AG04450 (cell line): ENCODE measurements at regions not wholly inside any gene's neighbourhood (a gene's known extent, or its start where the extent isn't known, plus 50 kb on each side); places are given as distances from the start of the nearest gene placed in this dataset. TPM values are rescaled to one million over a fixed set of nuclear protein-coding genes. Genes with fewer than 3 reads are reported as not detected.

Experiments
- CTCF ChIA-PET: fragments of 300-600, 350-600 bp; formaldehyde crosslinking; extraction: SDS; loops from one replicate; lab custom pipeline; 2022; ENCODE audit warnings: antibody characterized with exemption, inconsistent platforms; lab: Charles Lee
- POLR2A ChIA-PET: fragments of 350-600 bp; formaldehyde crosslinking; extraction: SDS; loops from one replicate; lab custom pipeline; 2021; ENCODE audit warnings: antibody characterized with exemption, inconsistent platforms; lab: Yijun Ruan, JAX
- DNase-seq: peaks from one replicate; pipeline ENCODE4 v3.0.0-alpha.2; 2011; ENCODE audit warnings: low read depth, low spot score
- H3K27ac ChIP-seq: one replicate; pipeline ENCODE4 v1.5.1; 2012; ENCODE audit warnings: low read depth, low read length, control low read depth
- H3K27me3 ChIP-seq: one replicate; pipeline ENCODE4 v1.6.0; 2012; ENCODE audit warnings: low read length; ENCODE audit not compliant: control insufficient read depth, insufficient read depth
- H3K4me3 ChIP-seq: 2 replicates; pipeline ENCODE4 v1.5.1; 2011; ENCODE audit warnings: mild to moderate bottlenecking, low read depth, low read length, control low read depth
- H3K9me3 ChIP-seq: 2 replicates; pipeline ENCODE4 v1.5.1; 2012; ENCODE audit warnings: low read length; ENCODE audit not compliant: control insufficient read depth, insufficient read depth
- small RNA-seq: library from RNA; depleted of rRNA; stranded (forward); fragments of <200 nt; gene quantifications from one replicate; pipeline ENCODE3, GENCODE V24; 2012; ENCODE audit warnings: low read depth; ENCODE audit not compliant: insufficient read length
- TF ChIP-seq, protein P1 (sequence below): IDR thresholded peaks from 2 replicates; pipeline ENCODE4 v1.5.1; 2011; ENCODE audit warnings: low read depth, low read length, control low read depth, inconsistent platforms

DNA sequence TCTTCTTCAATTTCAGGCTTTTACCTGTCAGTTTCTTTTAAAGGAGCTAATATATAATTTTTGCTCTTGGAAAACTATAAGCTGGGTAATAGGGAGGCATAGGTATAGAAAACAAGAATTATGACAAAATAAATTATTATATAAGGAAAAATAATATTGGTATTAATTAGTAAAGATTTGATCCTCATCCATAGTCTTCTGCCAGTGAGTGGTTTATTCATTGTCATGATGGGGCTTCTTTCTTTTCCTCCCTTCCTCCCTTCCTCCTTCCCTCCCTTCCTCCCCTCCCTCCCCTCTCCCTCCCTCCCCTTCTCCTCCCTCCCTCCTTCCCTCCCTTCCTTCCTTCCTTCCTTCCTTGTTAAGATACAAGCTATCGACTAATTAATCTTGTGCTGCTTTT, 698.6 kb downstream of the SORCS3 start:
- H3K27ac ChIP-seq = no peak overlapping the region
- ChIA-PET POLR2A (no interaction called here), CTCF (no interaction called here)
- H3K9me3 ChIP-seq = peaks cover 14% of the 10 kb centered on the region
- TF ChIP-seq, protein P1, sequence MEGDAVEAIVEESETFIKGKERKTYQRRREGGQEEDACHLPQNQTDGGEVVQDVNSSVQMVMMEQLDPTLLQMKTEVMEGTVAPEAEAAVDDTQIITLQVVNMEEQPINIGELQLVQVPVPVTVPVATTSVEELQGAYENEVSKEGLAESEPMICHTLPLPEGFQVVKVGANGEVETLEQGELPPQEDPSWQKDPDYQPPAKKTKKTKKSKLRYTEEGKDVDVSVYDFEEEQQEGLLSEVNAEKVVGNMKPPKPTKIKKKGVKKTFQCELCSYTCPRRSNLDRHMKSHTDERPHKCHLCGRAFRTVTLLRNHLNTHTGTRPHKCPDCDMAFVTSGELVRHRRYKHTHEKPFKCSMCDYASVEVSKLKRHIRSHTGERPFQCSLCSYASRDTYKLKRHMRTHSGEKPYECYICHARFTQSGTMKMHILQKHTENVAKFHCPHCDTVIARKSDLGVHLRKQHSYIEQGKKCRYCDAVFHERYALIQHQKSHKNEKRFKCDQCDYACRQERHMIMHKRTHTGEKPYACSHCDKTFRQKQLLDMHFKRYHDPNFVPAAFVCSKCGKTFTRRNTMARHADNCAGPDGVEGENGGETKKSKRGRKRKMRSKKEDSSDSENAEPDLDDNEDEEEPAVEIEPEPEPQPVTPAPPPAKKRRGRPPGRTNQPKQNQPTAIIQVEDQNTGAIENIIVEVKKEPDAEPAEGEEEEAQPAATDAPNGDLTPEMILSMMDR = no peak
- H3K4me3 ChIP-seq = no peak overlapping the region
- H3K27me3 ChIP-seq = no peaks in the 10 kb centered on the region
- no peak for DNase-seq

DNA sequence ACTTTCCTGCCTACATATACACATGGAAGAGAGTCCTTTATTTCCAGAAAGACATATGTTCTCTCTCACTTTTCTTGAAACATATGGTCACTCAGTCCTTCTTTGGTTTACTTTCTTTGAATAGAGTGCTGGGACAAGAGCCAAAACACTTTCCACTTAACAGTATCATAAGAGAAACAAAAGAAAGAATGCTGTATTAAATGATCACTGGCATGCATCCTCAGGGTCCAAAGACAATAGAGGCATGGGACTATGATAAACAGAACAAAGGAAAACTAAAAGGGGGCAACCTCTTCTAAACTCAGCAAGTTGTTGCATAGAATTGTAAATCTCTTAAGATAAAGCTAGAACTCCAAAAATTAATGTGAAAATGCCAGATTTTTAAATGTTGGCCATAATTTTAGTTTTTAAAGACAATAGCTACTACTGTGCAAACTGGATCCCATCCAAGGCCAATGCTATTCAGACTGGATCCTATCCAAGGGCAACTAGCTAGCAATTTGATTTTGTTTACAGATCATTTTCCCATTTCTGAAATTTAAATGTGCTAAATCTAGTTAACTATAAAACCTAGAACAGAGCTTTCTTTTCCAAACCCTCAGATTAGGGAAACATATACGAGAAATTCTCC, 687.5 kb downstream of the SORCS3 start:
- no peaks in the 10 kb centered on the region; the same call in 1 of the 2 replicates for H3K9me3 ChIP-seq
- no peaks in the 10 kb centered on the region for H3K27me3 ChIP-seq
- H3K4me3 ChIP-seq = no peak overlapping the region
- no peak overlapping the region for H3K27ac ChIP-seq
- TF ChIP-seq, protein P1 = no peak
- ChIA-PET CTCF (no interaction called here), POLR2A (no interaction called here)
- no peak for DNase-seq

Small RNA genes in the stretch of these regions (small RNA-seq; reads per million reads assigned to genes)
- not detected for gene RNU6-463P
